HCT116 (cell line): ENCODE measurements at regions not wholly inside any gene's neighbourhood (a gene's known extent, or its start where the extent isn't known, plus 50 kb on each side); places are given as distances from the start of the nearest gene placed in this dataset.

Experiments
- EZH2 ChIP-seq: fragments of 200-600 bp; sonication (generic); IDR thresholded peaks from 2 replicates; pipeline ENCODE4 v1.6.1; 2017; ENCODE audit warnings: antibody characterized with exemption, mixed run types
- JUND ChIP-seq: IDR thresholded peaks from 2 replicates; pipeline ENCODE4 v1.6.1; 2012
- POLR2A ChIP-seq: IDR thresholded peaks from 2 replicates; pipeline ENCODE4 v1.7.0; 2011; ENCODE audit warnings: borderline replicate concordance; ENCODE audit not compliant: insufficient read depth, insufficient read length; ENCODE audit errors: extremely low read depth
- POLR2AphosphoS5 ChIP-seq: IDR thresholded peaks from 2 replicates; pipeline ENCODE4 v1.6.1; 2011; ENCODE audit warnings: mild to moderate bottlenecking, low read depth, low read length, moderate library complexity
- RAD21 ChIP-seq: IDR thresholded peaks from 2 replicates; pipeline ENCODE4 v1.6.1; 2012; ENCODE audit warnings: low read depth, mild to moderate bottlenecking
- SIN3A ChIP-seq: IDR thresholded peaks from 2 replicates; pipeline ENCODE4 v1.6.1; 2012; ENCODE audit warnings: low read depth
- SP1 ChIP-seq: IDR thresholded peaks from 2 replicates; pipeline ENCODE4 v1.6.1; 2012; ENCODE audit warnings: low read depth
- TCF7L2 ChIP-seq: IDR thresholded peaks from 2 replicates; pipeline ENCODE4 v1.7.0; 2011; ENCODE audit warnings: borderline replicate concordance, inconsistent platforms; ENCODE audit not compliant: insufficient read depth, insufficient read length; ENCODE audit errors: extremely low read depth
- YY1 ChIP-seq: IDR thresholded peaks from 2 replicates; pipeline ENCODE4 v1.6.1; 2011; ENCODE audit warnings: low read length, low read depth, moderate library complexity, mild to moderate bottlenecking; ENCODE audit not compliant: insufficient replicate concordance; ENCODE audit errors: extremely low read depth
- TF ChIP-seq, protein P1 (sequence below), 3 experiments: fragments of 200-600 bp in 1 of 3; sonication (generic) in 1 of 3; IDR thresholded peaks in 2 of 3; conservative IDR thresholded peaks in 1 of 3; 2 replicates each; pipeline ENCODE4 v1.5.1; 2012 to 2017; ENCODE audit warnings: low read depth in 2 of 3, low read length in 2 of 3, antibody characterized with exemption in 1 of 3, borderline replicate concordance in 1 of 3, control low read depth in 1 of 3, mild to moderate bottlenecking in 1 of 3, mixed read lengths in 1 of 3, mixed run types in 1 of 3, moderate library complexity in 1 of 3; ENCODE audit not compliant: insufficient read depth in 1 of 3
- TF ChIP-seq, protein P2 (sequence below): IDR thresholded peaks from 2 replicates; pipeline ENCODE4 v1.6.1; 2012; ENCODE audit warnings: low read depth
- TF ChIP-seq, protein P3 (sequence below): IDR thresholded peaks from 2 replicates; pipeline ENCODE4 v1.6.1; 2012
- TF ChIP-seq, protein P4 (sequence below): IDR thresholded peaks from 2 replicates; pipeline ENCODE4 v1.6.1; 2012

DNA sequence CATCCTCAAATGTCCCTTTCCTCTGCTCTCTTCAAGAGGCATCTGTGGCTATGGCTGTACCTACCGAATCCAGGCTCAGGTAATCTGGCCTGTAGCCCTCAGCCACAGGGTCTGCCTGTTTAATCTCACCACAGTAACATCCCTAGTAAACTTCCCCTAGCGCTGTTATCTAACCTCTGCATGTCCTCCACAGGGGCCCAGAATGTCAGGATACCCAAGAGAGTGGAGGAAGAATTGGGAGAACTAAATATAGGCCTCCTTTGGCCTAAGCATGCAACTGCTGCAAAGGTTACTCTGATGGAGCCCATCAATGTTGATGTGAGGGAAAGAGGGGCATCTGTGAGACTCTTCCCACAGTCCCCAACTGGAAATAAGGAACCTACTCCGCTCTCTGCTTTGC, 63.2 kb upstream of the IFNG-AS1 start:
- TF ChIP-seq, protein P1, sequence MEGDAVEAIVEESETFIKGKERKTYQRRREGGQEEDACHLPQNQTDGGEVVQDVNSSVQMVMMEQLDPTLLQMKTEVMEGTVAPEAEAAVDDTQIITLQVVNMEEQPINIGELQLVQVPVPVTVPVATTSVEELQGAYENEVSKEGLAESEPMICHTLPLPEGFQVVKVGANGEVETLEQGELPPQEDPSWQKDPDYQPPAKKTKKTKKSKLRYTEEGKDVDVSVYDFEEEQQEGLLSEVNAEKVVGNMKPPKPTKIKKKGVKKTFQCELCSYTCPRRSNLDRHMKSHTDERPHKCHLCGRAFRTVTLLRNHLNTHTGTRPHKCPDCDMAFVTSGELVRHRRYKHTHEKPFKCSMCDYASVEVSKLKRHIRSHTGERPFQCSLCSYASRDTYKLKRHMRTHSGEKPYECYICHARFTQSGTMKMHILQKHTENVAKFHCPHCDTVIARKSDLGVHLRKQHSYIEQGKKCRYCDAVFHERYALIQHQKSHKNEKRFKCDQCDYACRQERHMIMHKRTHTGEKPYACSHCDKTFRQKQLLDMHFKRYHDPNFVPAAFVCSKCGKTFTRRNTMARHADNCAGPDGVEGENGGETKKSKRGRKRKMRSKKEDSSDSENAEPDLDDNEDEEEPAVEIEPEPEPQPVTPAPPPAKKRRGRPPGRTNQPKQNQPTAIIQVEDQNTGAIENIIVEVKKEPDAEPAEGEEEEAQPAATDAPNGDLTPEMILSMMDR (IDR thresholded peaks at IDR 0.05 in 2 of 3, conservative IDR thresholded peaks at IDR 0.05 in 1 of 3; ENCODE audit: borderline replicate concordance in 1 of 3, insufficient read depth in 1 of 3, low read depth in 2 of 3, low read length in 2 of 3), result no peak
- TF ChIP-seq POLR2A, result no peak
- TF ChIP-seq RAD21, result no peak
- TF ChIP-seq, protein P2, sequence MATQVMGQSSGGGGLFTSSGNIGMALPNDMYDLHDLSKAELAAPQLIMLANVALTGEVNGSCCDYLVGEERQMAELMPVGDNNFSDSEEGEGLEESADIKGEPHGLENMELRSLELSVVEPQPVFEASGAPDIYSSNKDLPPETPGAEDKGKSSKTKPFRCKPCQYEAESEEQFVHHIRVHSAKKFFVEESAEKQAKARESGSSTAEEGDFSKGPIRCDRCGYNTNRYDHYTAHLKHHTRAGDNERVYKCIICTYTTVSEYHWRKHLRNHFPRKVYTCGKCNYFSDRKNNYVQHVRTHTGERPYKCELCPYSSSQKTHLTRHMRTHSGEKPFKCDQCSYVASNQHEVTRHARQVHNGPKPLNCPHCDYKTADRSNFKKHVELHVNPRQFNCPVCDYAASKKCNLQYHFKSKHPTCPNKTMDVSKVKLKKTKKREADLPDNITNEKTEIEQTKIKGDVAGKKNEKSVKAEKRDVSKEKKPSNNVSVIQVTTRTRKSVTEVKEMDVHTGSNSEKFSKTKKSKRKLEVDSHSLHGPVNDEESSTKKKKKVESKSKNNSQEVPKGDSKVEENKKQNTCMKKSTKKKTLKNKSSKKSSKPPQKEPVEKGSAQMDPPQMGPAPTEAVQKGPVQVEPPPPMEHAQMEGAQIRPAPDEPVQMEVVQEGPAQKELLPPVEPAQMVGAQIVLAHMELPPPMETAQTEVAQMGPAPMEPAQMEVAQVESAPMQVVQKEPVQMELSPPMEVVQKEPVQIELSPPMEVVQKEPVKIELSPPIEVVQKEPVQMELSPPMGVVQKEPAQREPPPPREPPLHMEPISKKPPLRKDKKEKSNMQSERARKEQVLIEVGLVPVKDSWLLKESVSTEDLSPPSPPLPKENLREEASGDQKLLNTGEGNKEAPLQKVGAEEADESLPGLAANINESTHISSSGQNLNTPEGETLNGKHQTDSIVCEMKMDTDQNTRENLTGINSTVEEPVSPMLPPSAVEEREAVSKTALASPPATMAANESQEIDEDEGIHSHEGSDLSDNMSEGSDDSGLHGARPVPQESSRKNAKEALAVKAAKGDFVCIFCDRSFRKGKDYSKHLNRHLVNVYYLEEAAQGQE, result no peak
- no peak for TF ChIP-seq POLR2AphosphoS5
- TF ChIP-seq TCF7L2, result no peak
- no peak for TF ChIP-seq SP1
- no peak for TF ChIP-seq SIN3A
- TF ChIP-seq, protein P3, sequence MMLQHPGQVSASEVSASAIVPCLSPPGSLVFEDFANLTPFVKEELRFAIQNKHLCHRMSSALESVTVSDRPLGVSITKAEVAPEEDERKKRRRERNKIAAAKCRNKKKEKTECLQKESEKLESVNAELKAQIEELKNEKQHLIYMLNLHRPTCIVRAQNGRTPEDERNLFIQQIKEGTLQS, result no peak
- TF ChIP-seq EZH2, result no peak
- TF ChIP-seq, protein P4, sequence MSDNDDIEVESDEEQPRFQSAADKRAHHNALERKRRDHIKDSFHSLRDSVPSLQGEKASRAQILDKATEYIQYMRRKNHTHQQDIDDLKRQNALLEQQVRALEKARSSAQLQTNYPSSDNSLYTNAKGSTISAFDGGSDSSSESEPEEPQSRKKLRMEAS, result no peak
- no peak for TF ChIP-seq YY1
- TF ChIP-seq JUND, result no peak
